HFFc6 (cell line): ENCODE measurements at regions not wholly inside any gene's neighbourhood (a gene's known extent, or its start where the extent isn't known, plus 50 kb on each side); places are given as distances from the start of the nearest gene placed in this dataset.

Experiments used
- DNase-seq: peaks from one replicate; pipeline ENCODE4 v3.0.0-alpha.2; 2018
- H3K27ac Mint-ChIP-seq: 2 replicates; pipeline ENCODE4 v1.8.0; 2020; ENCODE audit warnings: mild to moderate bottlenecking, mixed read lengths
- H3K27me3 Mint-ChIP-seq: 2 replicates; pipeline ENCODE4 v1.8.0; 2021; ENCODE audit warnings: mild to moderate bottlenecking, moderate library complexity, mixed read lengths; ENCODE audit not compliant: insufficient read depth
- H3K36me3 Mint-ChIP-seq: 2 replicates; pipeline ENCODE4 v1.8.0; 2021; ENCODE audit warnings: low read depth, mixed read lengths
- H3K4me1 Mint-ChIP-seq: 2 replicates; pipeline ENCODE4 v1.8.0; 2020; ENCODE audit warnings: low read depth, mixed read lengths
- H3K4me3 Mint-ChIP-seq: 2 replicates; pipeline ENCODE4 v1.8.0; 2020; ENCODE audit warnings: mild to moderate bottlenecking, moderate library complexity, mixed read lengths
- H3K9me3 Mint-ChIP-seq: 2 replicates; pipeline ENCODE4 v1.8.0; 2020; ENCODE audit warnings: mild to moderate bottlenecking, mixed read lengths
- CTCF ChIP-seq: fragments of 200-600 bp; sonication (generic); IDR thresholded peaks from 2 replicates; pipeline ENCODE4 v1.5.0; 2021; ENCODE audit warnings: antibody characterized with exemption, mild to moderate bottlenecking

- H3K27me3 Mint-ChIP-seq = peaks cover 22% of the 10 kb centered on the region
- no peak overlapping the region for H3K4me3 Mint-ChIP-seq
- H3K27ac Mint-ChIP-seq = no peak overlapping the region
- no peaks in the 10 kb centered on the region for H3K9me3 Mint-ChIP-seq
- no peaks in the 10 kb centered on the region for H3K4me1 Mint-ChIP-seq
- H3K36me3 Mint-ChIP-seq = no peaks in the 10 kb centered on the region
- TF ChIP-seq CTCF = no peak
- DNase-seq = no peak
These were observed 103.8 kb downstream of the IER5 start for GRCh38 chr1:181192316-181192715.

GRCh38 chr1:181202986-181203555 lies 114.6 kb downstream of the IER5 start:
- Mint-ChIP-seq H3K9me3 (no peaks in the 10 kb centered on the region), H3K36me3 (no peaks in the 10 kb centered on the region), H3K4me3 (no peak overlapping the region), H3K27ac (no peak overlapping the region), H3K4me1 (no peaks in the 10 kb centered on the region), H3K27me3 (peaks cover 11% of the 10 kb centered on the region)
- DNase-seq = no peak
- no peak for TF ChIP-seq CTCF

- H3K27me3 Mint-ChIP-seq = peaks cover 16% of the 10 kb centered on the region
- no peaks in the 10 kb centered on the region for H3K4me1 Mint-ChIP-seq
- H3K27ac Mint-ChIP-seq = no peak overlapping the region
- TF ChIP-seq CTCF = no peak
- no peaks in the 10 kb centered on the region for H3K36me3 Mint-ChIP-seq
- H3K4me3 Mint-ChIP-seq = no peak overlapping the region
- DNase-seq = no peak
- H3K9me3 Mint-ChIP-seq = no peaks in the 10 kb centered on the region
These were observed 116.0 kb downstream of the IER5 start for GRCh38 chr1:181204530-181204929.

GRCh38 chr1:181205901-181206300 lies 117.4 kb downstream of the IER5 start:
- no peaks in the 10 kb centered on the region for H3K4me1 Mint-ChIP-seq
- no peak for TF ChIP-seq CTCF
- H3K36me3 Mint-ChIP-seq = no peaks in the 10 kb centered on the region
- no peak for DNase-seq
- H3K9me3 Mint-ChIP-seq = no peaks in the 10 kb centered on the region
- H3K4me3 Mint-ChIP-seq = no peak overlapping the region
- H3K27me3 Mint-ChIP-seq = peaks cover 17% of the 10 kb centered on the region
- no peak overlapping the region for H3K27ac Mint-ChIP-seq

GRCh38 chr1:181206513-181206912 lies 118.0 kb downstream of the IER5 start:
- H3K36me3 Mint-ChIP-seq = no peaks in the 10 kb centered on the region
- H3K4me3 Mint-ChIP-seq = no peak overlapping the region
- no peak for TF ChIP-seq CTCF
- H3K9me3 Mint-ChIP-seq = no peaks in the 10 kb centered on the region
- no peaks in the 10 kb centered on the region for H3K4me1 Mint-ChIP-seq
- H3K27ac Mint-ChIP-seq = no peak overlapping the region
- DNase-seq = no peak
- H3K27me3 Mint-ChIP-seq = peaks cover 17% of the 10 kb centered on the region
